ENCODE measurements at regions not wholly inside any gene's neighbourhood (a gene's known extent, or its start where the extent isn't known, plus 50 kb on each side); places are given as distances from the start of the nearest gene placed in this dataset.

DNA sequence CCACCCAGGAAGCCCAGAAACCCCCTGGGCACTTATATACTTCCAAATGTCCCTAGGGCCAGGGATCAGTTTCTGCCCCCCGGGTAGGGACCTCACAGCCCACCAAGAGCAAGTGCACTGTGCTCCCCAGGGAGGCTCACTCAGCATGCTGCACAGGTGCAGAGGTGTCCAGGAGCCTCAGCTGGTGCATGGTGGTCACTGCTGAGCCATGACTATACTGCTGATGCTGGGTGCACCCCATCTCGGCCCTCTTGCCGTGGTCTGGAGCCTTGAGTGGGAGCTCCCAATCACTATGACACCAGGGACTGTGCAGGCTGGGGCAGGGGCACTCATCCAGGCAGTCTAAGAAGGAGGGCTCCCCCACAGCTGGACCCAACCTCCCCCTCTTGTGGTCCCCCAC, 617.8 kb upstream of the RAB6C start:
- H3K36me3 ChIP-seq (ENCODE audit: control insufficient read depth in 2 of 2, extremely low read depth in 1 of 2, insufficient read depth in 2 of 2, low read length in 2 of 2) = no peaks in the 10 kb centered on the region
- FAIRE-seq (no peak), DNase-seq (ENCODE audit: low read depth, low spot score) (no peak)
- H4K20me1 ChIP-seq (replicated peaks; ENCODE audit: control insufficient read depth, extremely low read depth, insufficient read depth, low read length) = no peaks in the 10 kb centered on the region
- no peaks in the 10 kb centered on the region for H3K27me3 ChIP-seq (ENCODE audit: control insufficient read depth in 2 of 2, insufficient read depth in 2 of 2, low read length in 2 of 2)
- intact Hi-C loops (cut with micrococcal nuclease) = no loop called here
- no peak overlapping the region for H2AFZ ChIP-seq (ENCODE audit: low read depth, low read length)
- dilution Hi-C loops (cut with MboI; ENCODE audit: extremely low pct_ligation_motif_present, low sequenced_read_pairs) = no loop called here
- H3K9ac ChIP-seq (replicated peaks; ENCODE audit: extremely low read depth, insufficient read depth, low read length) = no peak overlapping the region
- no peak for TF ChIP-seq JUN (IDR thresholded peaks at IDR 0.05; ENCODE audit: borderline replicate concordance, insufficient read depth, insufficient read length, low read depth)
- TF ChIP-seq FOS (IDR thresholded peaks at IDR 0.05; ENCODE audit: borderline replicate concordance, insufficient read depth, low read length) = no peak
- TF ChIP-seq, protein P1, sequence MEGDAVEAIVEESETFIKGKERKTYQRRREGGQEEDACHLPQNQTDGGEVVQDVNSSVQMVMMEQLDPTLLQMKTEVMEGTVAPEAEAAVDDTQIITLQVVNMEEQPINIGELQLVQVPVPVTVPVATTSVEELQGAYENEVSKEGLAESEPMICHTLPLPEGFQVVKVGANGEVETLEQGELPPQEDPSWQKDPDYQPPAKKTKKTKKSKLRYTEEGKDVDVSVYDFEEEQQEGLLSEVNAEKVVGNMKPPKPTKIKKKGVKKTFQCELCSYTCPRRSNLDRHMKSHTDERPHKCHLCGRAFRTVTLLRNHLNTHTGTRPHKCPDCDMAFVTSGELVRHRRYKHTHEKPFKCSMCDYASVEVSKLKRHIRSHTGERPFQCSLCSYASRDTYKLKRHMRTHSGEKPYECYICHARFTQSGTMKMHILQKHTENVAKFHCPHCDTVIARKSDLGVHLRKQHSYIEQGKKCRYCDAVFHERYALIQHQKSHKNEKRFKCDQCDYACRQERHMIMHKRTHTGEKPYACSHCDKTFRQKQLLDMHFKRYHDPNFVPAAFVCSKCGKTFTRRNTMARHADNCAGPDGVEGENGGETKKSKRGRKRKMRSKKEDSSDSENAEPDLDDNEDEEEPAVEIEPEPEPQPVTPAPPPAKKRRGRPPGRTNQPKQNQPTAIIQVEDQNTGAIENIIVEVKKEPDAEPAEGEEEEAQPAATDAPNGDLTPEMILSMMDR (IDR thresholded peaks at IDR 0.05; ENCODE audit: extremely low read depth in 1 of 2, insufficient read depth in 1 of 2, low read depth in 1 of 2, low read length in 2 of 2) = no peak
- TF ChIP-seq EZH2 (IDR thresholded peaks at IDR 0.05; ENCODE audit: borderline replicate concordance, low read depth, low read length, severe bottlenecking) = no peak
- TF ChIP-seq POLR2A (IDR thresholded peaks at IDR 0.05; ENCODE audit: low read depth, low read length) = no peak
- TF ChIP-seq, protein P2, sequence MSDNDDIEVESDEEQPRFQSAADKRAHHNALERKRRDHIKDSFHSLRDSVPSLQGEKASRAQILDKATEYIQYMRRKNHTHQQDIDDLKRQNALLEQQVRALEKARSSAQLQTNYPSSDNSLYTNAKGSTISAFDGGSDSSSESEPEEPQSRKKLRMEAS (IDR thresholded peaks at IDR 0.05; ENCODE audit: insufficient read depth, insufficient read length) = no peak
- TF ChIP-seq POLR2AphosphoS5 (IDR thresholded peaks at IDR 0.05; ENCODE audit: insufficient read depth, low read depth, low read length) = no peak
- TF ChIP-seq GATA2 (IDR thresholded peaks at IDR 0.05; ENCODE audit: insufficient read depth, insufficient read length, low read depth, low read length) = no peak
- TF ChIP-seq MYC (IDR thresholded peaks at IDR 0.05; ENCODE audit: low read depth, low read length) = no peak
- no peaks in the 10 kb centered on the region for H3K4me1 ChIP-seq (ENCODE audit: control insufficient read depth, extremely low read depth, insufficient read depth, low read length)
- ChIA-PET CTCF (no interaction called here), POLR2A (no interaction called here)
- H3K79me2 ChIP-seq (ENCODE audit: control insufficient read depth, insufficient read depth, low read length) = no peaks in the 10 kb centered on the region
- H3K27ac ChIP-seq (ENCODE audit: insufficient read depth, low read depth, low read length) = no peak overlapping the region
- BruUV-seq (replicated peaks) = no TSS peak
- peaks cover 11% of the 10 kb centered on the region for H3K9me3 ChIP-seq (replicated peaks; ENCODE audit: control insufficient read depth, insufficient read depth, low read length)
- H3K4me3 ChIP-seq (replicated peaks in 1 of 3; ENCODE audit: insufficient read depth in 1 of 3, low read depth in 1 of 3, low read length in 3 of 3) = no peak overlapping the region
- no peak overlapping the region for H3K4me2 ChIP-seq (ENCODE audit: insufficient read depth, low read length)
- H3K9me1 ChIP-seq (replicated peaks; ENCODE audit: control insufficient read depth, extremely low read depth, insufficient read depth, low read length) = no peaks in the 10 kb centered on the region
